ENCODE measurements at regions not wholly inside any gene's neighbourhood (a gene's known extent, or its start where the extent isn't known, plus 50 kb on each side); places are given as distances from the start of the nearest gene placed in this dataset.

DNA sequence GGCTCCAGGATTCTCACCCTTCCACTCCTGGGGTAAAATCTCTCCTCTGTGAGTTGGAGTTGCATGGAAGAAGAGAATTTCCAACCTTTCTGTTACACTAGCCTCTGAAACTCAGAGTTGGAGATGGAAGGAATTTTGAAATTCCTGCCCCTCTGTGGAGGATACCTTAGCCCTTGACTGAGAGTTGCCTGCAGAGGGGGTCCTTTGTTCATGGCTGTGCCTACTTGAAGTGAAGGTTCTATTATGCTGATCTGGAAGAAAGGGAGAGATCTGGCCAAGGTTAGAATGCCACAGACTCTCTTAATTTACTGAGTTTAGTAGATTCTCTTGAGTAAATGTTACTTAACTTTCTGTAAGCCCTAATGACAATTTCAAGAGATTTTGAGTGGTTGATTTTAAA is 626.6 kb upstream of the GYPC start:
- no peak for TF ChIP-seq EP300 (IDR thresholded peaks at IDR 0.05)
- TF ChIP-seq, protein P1, sequence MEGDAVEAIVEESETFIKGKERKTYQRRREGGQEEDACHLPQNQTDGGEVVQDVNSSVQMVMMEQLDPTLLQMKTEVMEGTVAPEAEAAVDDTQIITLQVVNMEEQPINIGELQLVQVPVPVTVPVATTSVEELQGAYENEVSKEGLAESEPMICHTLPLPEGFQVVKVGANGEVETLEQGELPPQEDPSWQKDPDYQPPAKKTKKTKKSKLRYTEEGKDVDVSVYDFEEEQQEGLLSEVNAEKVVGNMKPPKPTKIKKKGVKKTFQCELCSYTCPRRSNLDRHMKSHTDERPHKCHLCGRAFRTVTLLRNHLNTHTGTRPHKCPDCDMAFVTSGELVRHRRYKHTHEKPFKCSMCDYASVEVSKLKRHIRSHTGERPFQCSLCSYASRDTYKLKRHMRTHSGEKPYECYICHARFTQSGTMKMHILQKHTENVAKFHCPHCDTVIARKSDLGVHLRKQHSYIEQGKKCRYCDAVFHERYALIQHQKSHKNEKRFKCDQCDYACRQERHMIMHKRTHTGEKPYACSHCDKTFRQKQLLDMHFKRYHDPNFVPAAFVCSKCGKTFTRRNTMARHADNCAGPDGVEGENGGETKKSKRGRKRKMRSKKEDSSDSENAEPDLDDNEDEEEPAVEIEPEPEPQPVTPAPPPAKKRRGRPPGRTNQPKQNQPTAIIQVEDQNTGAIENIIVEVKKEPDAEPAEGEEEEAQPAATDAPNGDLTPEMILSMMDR (IDR thresholded peaks at IDR 0.05): no peak
- no peak for TF ChIP-seq POLR2A (IDR thresholded peaks at IDR 0.05)
